Activated B cell treated with CpG ODN at 0.5 μM for 24 hours (primary cell): ENCODE measurements at regions not wholly inside any gene's neighbourhood (a gene's known extent, or its start where the extent isn't known, plus 50 kb on each side); places are given as distances from the start of the nearest gene placed in this dataset.

ENCODE experiments used
- ATAC-seq: fragments of 200-7000 bp; cut with Tn5 transposase; one replicate; pipeline ENCODE4 v1.10.0; 2021; ENCODE audit warnings: low read depth, mild to moderate bottlenecking, moderate library complexity
- CTCF ChIA-PET: fragments of 350-600 bp; sonication (Branson Sonifier 250); formaldehyde crosslinking; loops from one replicate; lab custom pipeline; 2021; ENCODE audit warnings: antibody characterized with exemption; lab: Charles Lee
- POLR2A ChIA-PET: fragments of 350-600 bp; sonication (Branson Sonifier 250); formaldehyde crosslinking; loops from one replicate; lab custom pipeline; 2021; ENCODE audit warnings: antibody characterized with exemption; lab: Charles Lee
- DNase-seq: peaks from one replicate; pipeline ENCODE4 v3.0.0; 2022
- H3K27ac Mint-ChIP-seq: one replicate; pipeline ENCODE4 v1.8.0; 2020; ENCODE audit warnings: mixed read lengths
- H3K27me3 Mint-ChIP-seq: one replicate; pipeline ENCODE4 v1.8.0; 2021; ENCODE audit warnings: mixed read lengths
- H3K36me3 Mint-ChIP-seq: one replicate; pipeline ENCODE4 v1.8.0; 2021; ENCODE audit warnings: low read depth, mixed read lengths
- H3K4me1 Mint-ChIP-seq: one replicate; pipeline ENCODE4 v1.8.0; 2021; ENCODE audit warnings: mixed read lengths
- H3K4me3 Mint-ChIP-seq: one replicate; pipeline ENCODE4 v1.8.0; 2020; ENCODE audit warnings: mild to moderate bottlenecking, mixed read lengths
- H3K9me3 Mint-ChIP-seq: one replicate; pipeline ENCODE4 v1.8.0; 2020; ENCODE audit warnings: mixed read lengths
- CTCF ChIP-seq: fragments of 200-600 bp; IDR thresholded peaks from one replicate; pipeline ENCODE4 v1.8.0; 2022; ENCODE audit warnings: antibody characterized with exemption, mild to moderate bottlenecking
- intact Hi-C: fragments of 100-400 bp; cut with micrococcal nuclease; formaldehyde crosslinking; loops from one replicate; pipeline ENCODE4 v1.15.1; 2024

GRCh38 chr11:43585877-43586608, 94.5 kb upstream of the HSD17B12 start:
- CTCF ChIA-PET, result no interaction called here
- peaks cover 14% of the 10 kb centered on the region for H3K4me1 Mint-ChIP-seq
- H3K27ac Mint-ChIP-seq, result no peak overlapping the region
- H3K27me3 Mint-ChIP-seq, result peaks cover 52% of the 10 kb centered on the region
- no peak for DNase-seq
- no peak overlapping the region for H3K4me3 Mint-ChIP-seq
- intact Hi-C loops, result no loop called here
- H3K36me3 Mint-ChIP-seq, result no peaks in the 10 kb centered on the region
- POLR2A ChIA-PET, result no interaction called here
- ATAC-seq, result no peak
- no peak for TF ChIP-seq CTCF
- H3K9me3 Mint-ChIP-seq, result no peaks in the 10 kb centered on the region

- ChIA-PET POLR2A (no interaction called here), CTCF (no interaction called here)
- Mint-ChIP-seq H3K9me3 (no peaks in the 10 kb centered on the region), H3K4me3 (no peak overlapping the region), H3K36me3 (no peaks in the 10 kb centered on the region), H3K27ac (no peak overlapping the region), H3K4me1 (no peaks in the 10 kb centered on the region), H3K27me3 (peaks cover 31% of the 10 kb centered on the region)
- DNase-seq (no peak), ATAC-seq (no peak)
- no peak for TF ChIP-seq CTCF
- intact Hi-C loops, result no loop called here
These were observed 90.8 kb upstream of the HSD17B12 start for GRCh38 chr11:43589601-43590250.

- Mint-ChIP-seq H3K36me3 (no peaks in the 10 kb centered on the region), H3K4me3 (no peak overlapping the region), H3K27me3 (peaks cover 32% of the 10 kb centered on the region), H3K9me3 (no peaks in the 10 kb centered on the region), H3K27ac (no peak overlapping the region), H3K4me1 (no peaks in the 10 kb centered on the region)
- TF ChIP-seq CTCF, result no peak
- DNase-seq (no peak), ATAC-seq (no peak)
- ChIA-PET CTCF (no interaction called here), POLR2A (no interaction called here)
- intact Hi-C loops, result no loop called here
These were observed 79.0 kb upstream of the HSD17B12 start for GRCh38 chr11:43601511-43601910.

GRCh38 chr11:43602670-43603069, 77.9 kb upstream of the HSD17B12 start:
- intact Hi-C loops, result no loop called here
- POLR2A ChIA-PET, result no interaction called here
- ATAC-seq, result no peak
- TF ChIP-seq CTCF, result no peak
- Mint-ChIP-seq H3K9me3 (no peaks in the 10 kb centered on the region), H3K4me3 (no peak overlapping the region), H3K27me3 (peaks cover 28% of the 10 kb centered on the region), H3K27ac (no peak overlapping the region), H3K4me1 (no peaks in the 10 kb centered on the region), H3K36me3 (no peaks in the 10 kb centered on the region)
- DNase-seq, result no peak
- CTCF ChIA-PET, result no interaction called here

- peaks cover 18% of the 10 kb centered on the region for H3K9me3 Mint-ChIP-seq
- DNase-seq (no peak), ATAC-seq (no peak)
- H3K4me3 Mint-ChIP-seq, result no peak overlapping the region
- POLR2A ChIA-PET, result no interaction called here
- CTCF ChIA-PET, result no interaction called here
- intact Hi-C loops, result no loop called here
- peaks cover 2% of the 10 kb centered on the region for H3K36me3 Mint-ChIP-seq
- no peaks in the 10 kb centered on the region for H3K4me1 Mint-ChIP-seq
- TF ChIP-seq CTCF, result no peak
- H3K27me3 Mint-ChIP-seq, result peaks cover 32% of the 10 kb centered on the region
- no peak overlapping the region for H3K27ac Mint-ChIP-seq
These were observed 66.3 kb upstream of the HSD17B12 start for GRCh38 chr11:43614214-43614613.
